Femur (tissue), 1 donor: ENCODE measurements at regions not wholly inside any gene's neighbourhood (a gene's known extent, or its start where the extent isn't known, plus 50 kb on each side); places are given as distances from the start of the nearest gene placed in this dataset.

ENCODE experiments used
- DNase-seq: peaks from one replicate; pipeline ENCODE4 v3.0.0-alpha.2; 2017

GRCh38 chr7:45359250-45359649, 201.7 kb downstream of the RAMP3 start:
- no peak for DNase-seq

- no peak for DNase-seq
These were observed 202.2 kb downstream of the RAMP3 start for GRCh38 chr7:45359776-45360175.

DNA sequence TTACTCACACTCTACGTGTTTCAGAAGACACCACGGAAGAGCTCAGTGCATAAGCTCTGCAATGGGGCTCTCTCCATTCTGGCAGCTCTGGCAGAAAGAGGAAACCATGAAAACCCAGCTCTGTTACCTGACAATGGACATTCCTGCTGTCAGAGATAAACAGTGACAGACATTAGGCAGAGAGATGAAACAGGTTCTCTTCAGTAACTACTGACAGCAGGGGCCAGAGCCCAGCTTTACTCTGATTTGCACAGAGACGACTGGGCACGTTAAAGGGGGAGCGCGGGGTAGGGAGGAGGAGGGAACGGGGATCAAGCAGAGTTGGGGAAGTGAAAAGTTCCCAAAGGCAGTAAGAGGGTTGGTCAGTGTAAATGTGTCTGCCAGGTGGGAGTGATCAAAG, 206.1 kb downstream of the RAMP3 start:
- DNase-seq = no peak

DNA sequence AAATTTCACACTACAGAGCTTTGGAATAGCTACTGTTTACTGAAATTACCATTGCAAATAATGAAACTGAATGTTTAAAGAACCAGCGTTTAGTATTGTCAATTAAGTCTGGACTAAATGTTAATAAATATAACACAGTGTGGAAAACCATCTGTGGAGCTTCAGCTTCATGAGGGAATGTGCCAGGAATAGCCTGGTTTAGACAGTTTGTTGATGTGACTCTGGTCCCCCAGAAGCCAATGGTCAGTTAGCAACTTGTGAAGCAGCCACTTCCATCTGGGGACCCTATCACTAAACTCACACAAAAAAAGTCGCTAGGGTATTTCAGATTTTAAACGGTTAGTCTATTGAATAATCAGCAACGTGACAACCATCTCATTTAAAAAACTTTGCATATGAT, 207.8 kb downstream of the RAMP3 start:
- no peak for DNase-seq

GRCh38 chr7:45366475-45366874, 207.7 kb upstream of the ADCY1 start:
- DNase-seq = no peak

DNA sequence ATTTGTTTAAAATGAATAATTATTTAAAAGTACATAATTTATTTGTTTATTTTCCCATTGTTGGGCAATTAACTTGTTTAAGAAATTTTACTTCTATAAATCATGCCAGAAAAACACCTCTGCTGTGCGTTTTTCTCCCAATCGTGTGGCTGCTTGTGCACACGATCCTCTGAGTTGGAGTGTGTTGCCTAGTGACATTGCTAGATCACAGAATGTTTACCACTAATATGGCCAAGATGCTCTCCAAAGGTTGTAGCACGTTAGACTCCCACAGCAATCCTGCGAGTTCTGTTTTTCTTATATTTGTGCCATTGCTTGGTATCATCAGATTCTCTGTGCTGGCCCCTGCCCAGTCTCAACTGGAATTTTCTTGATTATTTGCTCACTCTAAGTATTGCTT, 207.1 kb upstream of the ADCY1 start:
- no peak for DNase-seq

GRCh38 chr7:45368129-45368807, 205.9 kb upstream of the ADCY1 start:
- DNase-seq = no peak

DNA sequence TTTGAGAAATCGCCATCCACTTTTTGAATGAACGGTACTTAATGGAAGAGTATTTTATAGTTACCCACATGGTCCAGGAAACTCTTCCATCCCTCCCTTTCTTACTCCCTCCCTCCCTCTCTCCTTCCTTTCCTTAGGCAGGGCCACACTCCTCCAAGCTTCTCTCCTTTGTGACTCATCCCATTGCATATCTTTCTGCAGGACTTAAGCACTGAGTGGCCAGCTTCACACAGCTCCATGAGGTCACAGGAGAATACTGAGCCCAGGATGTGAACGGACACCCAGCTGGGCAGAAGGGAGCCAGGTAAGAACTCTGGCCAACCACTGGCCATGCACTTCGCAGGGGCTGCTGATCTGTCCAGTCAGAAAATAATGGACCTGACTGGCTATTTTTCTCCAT, 189.7 kb upstream of the ADCY1 start:
- DNase-seq = no peak

GRCh38 chr7:45387837-45388236, 186.3 kb upstream of the ADCY1 start:
- DNase-seq = no peak

DNA sequence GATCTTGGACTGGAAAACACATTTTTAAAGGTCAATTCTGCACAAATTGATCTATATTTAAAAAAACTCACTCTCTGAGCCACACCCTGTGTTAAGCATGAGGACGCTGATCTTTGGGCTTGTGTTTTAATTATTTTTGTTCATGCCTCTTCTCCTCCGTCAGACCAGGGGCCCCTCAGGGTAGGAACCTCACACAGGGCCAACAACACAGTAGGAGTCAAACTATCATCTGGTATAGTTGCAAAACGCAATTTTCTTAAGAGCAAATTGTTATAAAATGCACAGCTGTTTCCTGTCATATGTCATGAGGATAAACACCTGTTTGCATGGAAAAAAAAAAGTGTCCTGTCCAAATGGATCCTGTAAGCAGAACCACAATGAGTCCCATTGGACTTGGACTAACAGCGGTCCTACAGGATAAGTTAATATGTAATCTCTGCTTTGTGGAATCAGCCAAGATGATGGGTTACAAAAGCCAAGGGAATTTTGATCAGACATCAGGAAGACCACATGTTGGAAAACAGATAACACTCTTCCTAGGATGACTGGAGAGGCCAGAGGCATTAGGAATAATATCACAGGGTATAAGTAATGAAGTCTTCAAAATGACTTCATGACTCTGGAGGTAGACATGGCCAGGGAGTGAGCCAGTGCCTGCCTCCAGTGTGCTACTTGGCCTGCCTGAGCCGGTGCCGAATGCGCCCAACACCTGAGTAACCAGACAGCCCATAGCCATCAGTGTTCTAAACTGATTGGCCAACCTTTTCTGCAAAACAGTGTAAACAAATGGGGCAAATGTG, 184.9 kb upstream of the ADCY1 start:
- no peak for DNase-seq

GRCh38 chr7:45390180-45390579, 184.0 kb upstream of the ADCY1 start:
- DNase-seq = no peak

DNA sequence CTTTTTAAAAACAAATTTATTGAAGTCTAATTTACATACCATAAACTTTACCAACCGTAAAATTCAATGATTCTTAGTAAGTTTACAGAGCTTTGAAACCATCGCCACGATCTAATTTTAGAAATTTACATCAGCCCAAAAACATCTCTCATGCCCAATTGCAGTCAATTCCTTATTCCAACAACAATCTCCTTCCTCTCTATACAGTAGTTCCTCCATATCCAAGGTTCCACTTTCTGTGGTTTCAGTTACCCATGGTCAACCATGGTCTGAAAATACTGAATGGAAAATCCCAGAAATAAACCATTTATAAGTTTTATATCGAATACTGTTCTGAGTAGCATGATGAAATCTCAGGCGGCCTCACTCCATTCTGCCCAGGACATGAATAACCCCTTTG, 183.4 kb upstream of the ADCY1 start:
- DNase-seq = no peak

DNA sequence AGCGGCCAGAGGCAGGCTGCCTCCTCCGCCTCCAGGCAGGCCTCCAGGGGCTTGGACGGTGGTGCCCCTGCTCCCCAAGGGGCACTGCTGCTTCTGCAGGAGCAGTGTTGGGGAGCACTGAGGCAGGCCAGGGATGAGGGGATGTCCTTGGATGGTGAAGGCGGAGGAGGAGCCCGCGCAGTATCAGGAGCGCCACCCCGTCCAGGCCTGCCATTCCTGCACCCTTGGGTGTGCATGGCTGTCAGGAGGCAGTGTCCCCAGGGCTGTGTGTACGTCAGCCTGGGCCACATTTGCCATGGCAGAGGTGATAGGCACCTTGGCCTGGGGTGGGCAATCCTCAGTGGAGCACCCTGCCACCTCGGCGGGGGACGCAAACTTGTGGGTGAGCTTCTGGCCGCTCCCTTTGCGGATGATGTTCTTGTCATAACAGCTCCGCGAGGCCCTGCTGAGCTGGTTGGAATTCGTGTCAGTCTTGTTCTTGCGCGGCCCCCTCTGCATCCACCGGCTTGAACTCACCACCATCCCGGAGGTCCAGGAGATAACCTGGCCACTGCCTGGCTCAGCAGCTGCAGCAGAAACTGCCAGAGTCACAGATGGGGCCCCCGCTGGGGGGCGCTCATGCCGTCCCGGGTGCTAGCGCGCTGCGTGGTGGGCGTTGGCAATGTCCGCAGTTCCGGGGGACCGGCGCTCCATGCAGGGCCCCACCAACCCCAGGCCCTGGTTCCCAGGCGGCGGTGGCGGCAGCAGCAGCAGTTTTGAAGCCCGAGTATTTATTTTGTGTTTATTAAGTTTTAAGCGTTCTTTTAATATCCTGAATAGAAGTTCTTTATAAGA, 182.3 kb upstream of the ADCY1 start:
- DNase-seq = no peak

GRCh38 chr7:45394117-45394708, 180.0 kb upstream of the ADCY1 start:
- no peak for DNase-seq

GRCh38 chr7:45399069-45399468, 175.1 kb upstream of the ADCY1 start:
- no peak for DNase-seq

DNA sequence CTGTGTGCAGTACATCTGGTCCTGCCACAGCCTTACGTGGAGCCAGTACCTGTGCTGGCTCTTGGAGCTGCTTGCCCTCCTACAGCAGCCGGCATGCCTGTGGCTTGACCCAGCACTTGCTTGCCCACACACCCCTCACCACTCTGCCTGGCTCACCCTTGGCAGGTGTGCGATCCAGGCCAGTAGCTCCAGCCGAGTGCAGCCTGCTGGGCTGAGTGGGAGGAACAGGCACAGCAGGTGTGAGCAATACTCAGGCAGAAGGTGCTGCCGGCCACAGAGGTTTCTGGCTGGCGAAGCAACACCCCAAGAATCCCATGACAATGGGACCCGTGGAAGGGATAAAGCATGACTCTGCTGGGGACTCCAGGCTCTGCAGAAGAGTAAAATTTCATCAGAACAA, 173.5 kb upstream of the ADCY1 start:
- no peak for DNase-seq

GRCh38 chr7:45401155-45401554, 173.0 kb upstream of the ADCY1 start:
- no peak for DNase-seq

GRCh38 chr7:45401851-45402250, 172.3 kb upstream of the ADCY1 start:
- DNase-seq = no peak

DNA sequence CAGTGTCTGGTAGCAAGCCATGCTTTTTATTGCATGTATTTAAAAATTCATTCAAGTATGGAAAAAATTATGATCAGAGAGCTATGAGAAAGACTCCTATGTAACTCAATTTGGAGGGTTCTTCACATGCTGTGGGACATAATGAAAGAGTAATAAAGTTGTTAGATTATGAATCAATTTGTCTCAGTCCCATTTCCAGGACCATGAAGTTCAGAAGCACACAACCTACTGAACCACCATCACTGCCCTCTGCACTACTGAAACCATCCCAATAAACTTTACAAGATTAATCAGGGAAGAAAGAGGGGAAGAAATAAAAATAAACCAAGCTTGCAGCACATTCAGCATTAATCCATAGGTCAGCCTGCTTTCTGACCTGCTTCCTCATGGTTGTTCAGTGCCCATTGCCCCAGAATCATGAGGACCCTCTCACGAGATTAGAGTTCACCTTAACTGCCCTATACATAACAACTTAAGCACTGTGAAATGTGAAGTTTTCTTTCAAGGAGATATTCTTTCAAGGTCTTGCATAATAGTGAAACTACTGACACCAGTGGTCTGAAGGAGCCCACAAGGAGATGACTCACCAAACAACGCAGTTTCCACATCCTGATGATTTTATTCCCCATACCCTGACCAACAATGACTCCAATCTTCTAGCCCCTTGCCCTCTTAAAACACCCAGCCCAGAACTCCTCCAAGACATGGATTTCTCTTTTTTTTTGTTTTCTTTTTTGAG, 171.5 kb upstream of the ADCY1 start:
- DNase-seq = no peak

DNA sequence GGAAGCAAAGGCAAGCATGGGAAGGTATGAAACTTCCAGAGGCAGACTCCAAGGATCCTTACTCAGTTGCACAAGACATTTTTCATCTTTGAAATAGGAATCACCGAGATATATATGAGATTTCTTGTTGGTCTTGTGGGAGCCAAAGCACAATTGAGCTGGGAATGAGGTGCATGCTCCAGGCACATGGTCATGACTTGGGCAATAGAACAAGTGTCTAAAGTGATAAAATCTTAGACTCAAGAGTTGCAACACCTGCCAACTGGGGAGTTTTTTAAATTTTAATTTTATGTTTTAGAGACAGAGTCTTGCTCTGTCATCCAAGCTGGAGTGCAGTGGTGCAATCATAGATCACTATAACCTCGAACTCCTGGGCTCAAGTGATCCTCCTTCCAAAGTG, 169.5 kb upstream of the ADCY1 start:
- no peak for DNase-seq

GRCh38 chr7:45407730-45408408, 166.3 kb upstream of the ADCY1 start:
- no peak for DNase-seq

DNA sequence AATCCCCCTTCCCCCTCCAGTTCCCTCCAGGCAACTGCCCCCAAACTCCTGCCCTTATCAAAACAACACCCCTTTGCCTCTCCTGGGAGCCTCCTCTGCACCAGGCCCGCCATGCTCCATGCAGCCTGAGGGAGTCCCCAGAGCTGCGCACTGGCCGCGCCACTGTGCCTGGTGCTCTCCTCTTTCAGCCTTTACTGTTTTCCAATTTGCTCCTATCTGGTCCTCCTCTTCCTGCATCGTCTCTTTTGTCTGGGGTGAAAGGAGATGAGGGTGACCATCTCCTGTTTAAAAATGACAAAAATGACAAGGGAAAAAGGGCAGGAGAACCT, 165.8 kb upstream of the ADCY1 start:
- no peak for DNase-seq
